ENCODE measurements at regions not wholly inside any gene's neighbourhood (a gene's known extent, or its start where the extent isn't known, plus 50 kb on each side); places are given as distances from the start of the nearest gene placed in this dataset.

GRCh38 chr1:30130099-30130498 is 593.3 kb downstream of the MATN1 start:
- Histone ChIP-seq H3K9me3 (replicated peaks; ENCODE audit: control insufficient read depth, low read depth, low read length) (no peaks in the 10 kb centered on the region), H3K27me3 (ENCODE audit: control insufficient read depth, insufficient read depth, low read length) (peaks cover 6% of the 10 kb centered on the region), H3K27ac (ENCODE audit: low read length) (no peak overlapping the region), H3K36me3 (ENCODE audit: control insufficient read depth, insufficient read depth, low read length) (no peaks in the 10 kb centered on the region), H3K4me3 (ENCODE audit: low read length) (no peak overlapping the region), H3K4me1 (ENCODE audit: control insufficient read depth, insufficient read depth, low read length) (no peaks in the 10 kb centered on the region)
- WGBS (ENCODE audit: insufficient coverage), result 67% methylated on average over 1 of the region's 4 CpGs
- no peak for DNase-seq

GRCh38 chr1:30129421-30130055 is 593.8 kb downstream of the MATN1 start:
- DNase-seq, result no peak
- Histone ChIP-seq H3K4me1 (ENCODE audit: control insufficient read depth, insufficient read depth, low read length) (no peaks in the 10 kb centered on the region), H3K4me3 (ENCODE audit: low read length) (no peak overlapping the region), H3K9me3 (replicated peaks; ENCODE audit: control insufficient read depth, low read depth, low read length) (no peaks in the 10 kb centered on the region), H3K36me3 (ENCODE audit: control insufficient read depth, insufficient read depth, low read length) (no peaks in the 10 kb centered on the region), H3K27ac (ENCODE audit: low read length) (no peak overlapping the region), H3K27me3 (ENCODE audit: control insufficient read depth, insufficient read depth, low read length) (peaks cover 5% of the 10 kb centered on the region)
- 85% methylated on average over 7 of the region's 11 CpGs for WGBS (ENCODE audit: insufficient coverage)

DNA sequence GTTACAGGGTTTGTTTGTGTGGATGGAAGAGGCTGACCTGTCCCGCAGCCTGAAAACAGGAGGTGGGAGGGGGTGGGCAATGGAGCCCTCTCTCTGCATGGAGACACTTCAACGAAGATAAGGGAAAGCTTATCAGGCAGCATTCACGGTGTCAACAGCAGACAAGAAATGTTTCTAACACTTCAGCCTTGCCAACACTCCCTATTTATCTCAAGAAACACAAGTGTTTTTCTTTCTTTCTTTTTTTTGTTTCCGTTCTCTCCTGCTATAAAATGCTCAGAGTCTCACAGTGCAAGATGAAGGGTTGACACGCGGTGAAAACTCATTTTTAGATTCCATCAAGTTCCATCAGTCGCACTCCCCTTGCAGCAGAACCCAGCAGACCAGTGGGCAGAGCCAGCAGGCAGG is 594.4 kb downstream of the MATN1 start:
- Histone ChIP-seq H3K27me3 (ENCODE audit: control insufficient read depth, insufficient read depth, low read length) (peaks cover 5% of the 10 kb centered on the region), H3K4me1 (ENCODE audit: control insufficient read depth, insufficient read depth, low read length) (no peaks in the 10 kb centered on the region), H3K36me3 (ENCODE audit: control insufficient read depth, insufficient read depth, low read length) (no peaks in the 10 kb centered on the region), H3K4me3 (ENCODE audit: low read length) (no peak overlapping the region), H3K27ac (ENCODE audit: low read length) (no peak overlapping the region), H3K9me3 (replicated peaks; ENCODE audit: control insufficient read depth, low read depth, low read length) (no peaks in the 10 kb centered on the region)
- no peak for DNase-seq
- 29% methylated on average over 4 of the region's 7 CpGs for WGBS (ENCODE audit: insufficient coverage)

GRCh38 chr1:30126848-30127247 is 596.5 kb downstream of the MATN1 start:
- no CpG with 5 or more reads among the region's 2 CpGs for WGBS (ENCODE audit: insufficient coverage)
- Histone ChIP-seq H3K4me1 (ENCODE audit: control insufficient read depth, insufficient read depth, low read length) (no peaks in the 10 kb centered on the region), H3K36me3 (ENCODE audit: control insufficient read depth, insufficient read depth, low read length) (no peaks in the 10 kb centered on the region), H3K27me3 (ENCODE audit: control insufficient read depth, insufficient read depth, low read length) (peaks cover 5% of the 10 kb centered on the region), H3K27ac (ENCODE audit: low read length) (no peak overlapping the region), H3K9me3 (replicated peaks; ENCODE audit: control insufficient read depth, low read depth, low read length) (no peaks in the 10 kb centered on the region), H3K4me3 (ENCODE audit: low read length) (no peak overlapping the region)
- no peak for DNase-seq

DNA sequence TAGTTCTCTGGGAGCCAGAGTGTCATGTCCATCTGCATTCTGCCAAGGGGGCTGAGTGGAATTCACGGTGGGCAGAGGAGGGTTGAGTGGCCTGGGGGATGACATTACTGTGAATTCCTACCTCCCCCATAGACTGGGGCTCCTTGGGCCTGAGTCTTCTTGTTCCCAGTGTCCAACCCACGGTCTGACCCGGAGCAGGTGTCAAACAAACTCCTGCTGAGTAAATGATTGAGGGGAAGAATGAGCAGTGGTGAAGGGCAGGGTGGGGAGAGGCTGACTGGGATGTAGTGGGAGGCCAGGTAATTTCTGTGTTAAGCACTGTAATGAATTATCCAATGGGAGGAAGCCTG is 597.6 kb downstream of the MATN1 start:
- 90% methylated on average over 2 of the region's 3 CpGs for WGBS (ENCODE audit: insufficient coverage)
- Histone ChIP-seq H3K4me1 (ENCODE audit: control insufficient read depth, insufficient read depth, low read length) (no peaks in the 10 kb centered on the region), H3K9me3 (replicated peaks; ENCODE audit: control insufficient read depth, low read depth, low read length) (no peaks in the 10 kb centered on the region), H3K36me3 (ENCODE audit: control insufficient read depth, insufficient read depth, low read length) (no peaks in the 10 kb centered on the region), H3K27ac (ENCODE audit: low read length) (no peak overlapping the region), H3K4me3 (ENCODE audit: low read length) (no peak overlapping the region), H3K27me3 (ENCODE audit: control insufficient read depth, insufficient read depth, low read length) (no peaks in the 10 kb centered on the region)
- DNase-seq, result no peak

DNA sequence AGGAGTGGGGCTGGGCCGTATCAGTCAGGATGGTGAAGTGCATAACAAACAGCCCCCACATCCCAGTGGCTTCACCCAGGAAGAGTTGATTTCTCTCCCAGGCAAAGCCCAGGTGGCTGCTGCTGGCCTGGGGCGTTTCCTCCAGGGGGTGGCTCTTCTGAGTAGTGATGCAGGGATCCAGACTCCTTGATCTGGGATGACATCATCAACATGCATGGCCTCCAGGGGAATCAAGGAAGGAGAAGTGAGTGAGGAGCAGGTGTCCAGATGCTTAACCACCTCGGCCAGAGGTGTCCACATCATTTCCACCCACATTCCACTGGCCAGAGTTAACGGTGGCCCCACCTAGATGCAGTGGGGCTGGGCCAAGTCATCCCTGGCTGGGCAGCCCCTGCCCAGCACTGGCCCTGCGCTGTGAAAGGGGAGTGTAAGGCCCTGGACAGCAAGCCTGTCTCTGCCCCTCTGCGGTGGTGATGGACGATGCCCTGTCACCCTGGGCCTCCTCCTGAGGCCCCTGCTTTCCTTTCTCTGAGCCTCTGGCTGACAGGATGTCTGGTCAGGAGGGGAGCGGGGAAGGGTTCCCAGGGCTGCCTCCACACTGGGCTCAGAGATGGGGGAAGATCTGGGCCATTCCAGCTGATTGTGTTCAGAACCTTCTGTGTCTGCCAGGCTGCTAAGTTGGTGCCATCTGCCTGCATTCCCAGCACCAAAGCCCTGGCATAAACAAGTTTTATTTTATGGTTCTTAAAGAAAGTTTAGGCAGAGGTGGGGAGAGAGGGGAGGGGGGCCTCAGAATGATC is 598.2 kb downstream of the MATN1 start:
- no peak overlapping the region for H3K4me3 ChIP-seq (ENCODE audit: low read length)
- WGBS (ENCODE audit: insufficient coverage), result 47% methylated on average over 3 of the region's 8 CpGs
- no peaks in the 10 kb centered on the region for H3K36me3 ChIP-seq (ENCODE audit: control insufficient read depth, insufficient read depth, low read length)
- H3K27me3 ChIP-seq (ENCODE audit: control insufficient read depth, insufficient read depth, low read length), result no peaks in the 10 kb centered on the region
- no peaks in the 10 kb centered on the region for H3K4me1 ChIP-seq (ENCODE audit: control insufficient read depth, insufficient read depth, low read length)
- no peak overlapping the region for H3K27ac ChIP-seq (ENCODE audit: low read length)
- no peak for DNase-seq
- H3K9me3 ChIP-seq (replicated peaks; ENCODE audit: control insufficient read depth, low read depth, low read length), result no peaks in the 10 kb centered on the region

- no peaks in the 10 kb centered on the region for H3K27me3 ChIP-seq (ENCODE audit: control insufficient read depth, insufficient read depth, low read length)
- no peak overlapping the region for H3K4me3 ChIP-seq (ENCODE audit: low read length)
- no peaks in the 10 kb centered on the region for H3K36me3 ChIP-seq (ENCODE audit: control insufficient read depth, insufficient read depth, low read length)
- no peaks in the 10 kb centered on the region for H3K9me3 ChIP-seq (replicated peaks; ENCODE audit: control insufficient read depth, low read depth, low read length)
- peaks cover 3% of the 10 kb centered on the region for H3K4me1 ChIP-seq (ENCODE audit: control insufficient read depth, insufficient read depth, low read length)
- WGBS (ENCODE audit: insufficient coverage), result 36% methylated on average over 3 of the region's 4 CpGs
- no peak overlapping the region for H3K27ac ChIP-seq (ENCODE audit: low read length)
- no peak for DNase-seq
Observed at GRCh38 chr1:30123896-30124295, 599.5 kb downstream of the MATN1 start.

GRCh38 chr1:30123036-30123435 is 600.3 kb downstream of the MATN1 start:
- no peaks in the 10 kb centered on the region for H3K9me3 ChIP-seq (replicated peaks; ENCODE audit: control insufficient read depth, low read depth, low read length)
- no peak overlapping the region for H3K4me3 ChIP-seq (ENCODE audit: low read length)
- H3K27ac ChIP-seq (ENCODE audit: low read length), result no peak overlapping the region
- peaks cover 3% of the 10 kb centered on the region for H3K4me1 ChIP-seq (ENCODE audit: control insufficient read depth, insufficient read depth, low read length)
- no peaks in the 10 kb centered on the region for H3K27me3 ChIP-seq (ENCODE audit: control insufficient read depth, insufficient read depth, low read length)
- H3K36me3 ChIP-seq (ENCODE audit: control insufficient read depth, insufficient read depth, low read length), result no peaks in the 10 kb centered on the region
- no peak for DNase-seq

DNA sequence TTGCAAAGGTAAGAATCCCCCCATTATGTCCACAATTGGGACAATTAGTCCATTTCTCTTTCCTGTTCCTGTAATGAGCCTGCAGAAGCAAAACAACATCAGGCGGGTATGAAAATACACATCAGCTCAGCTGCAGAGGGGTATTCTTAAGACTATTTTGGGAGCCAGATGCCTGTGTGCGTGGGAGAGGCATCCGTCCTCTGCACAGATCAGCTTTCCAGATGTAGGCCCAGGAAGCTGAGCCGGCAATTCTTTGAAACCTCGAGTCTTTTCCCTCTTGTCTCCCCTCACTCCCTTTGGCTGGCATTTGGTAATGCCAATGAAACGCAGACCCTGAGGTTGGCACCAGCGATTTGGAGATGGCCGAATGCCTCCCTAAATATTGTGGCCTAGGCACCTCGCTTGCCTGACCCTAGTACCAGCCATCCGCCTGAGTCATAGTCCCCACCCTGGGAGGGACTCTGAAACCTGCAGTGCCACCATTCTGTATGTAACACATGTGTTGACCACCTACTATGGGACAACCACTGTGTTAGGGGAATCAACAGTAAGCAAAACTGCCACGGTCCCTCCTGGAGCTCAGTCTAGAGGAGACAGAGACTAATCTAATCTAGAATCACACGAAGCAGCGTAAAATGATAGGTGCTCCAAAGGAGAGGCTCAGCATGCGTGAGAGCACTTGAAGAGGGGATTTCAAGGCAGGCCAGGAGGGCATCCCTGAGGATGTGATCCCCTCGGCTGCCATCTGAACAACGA is 603.0 kb downstream of the MATN1 start:
- Histone ChIP-seq H3K27me3 (ENCODE audit: control insufficient read depth, insufficient read depth, low read length) (no peaks in the 10 kb centered on the region), H3K9me3 (replicated peaks; ENCODE audit: control insufficient read depth, low read depth, low read length) (no peaks in the 10 kb centered on the region), H3K36me3 (ENCODE audit: control insufficient read depth, insufficient read depth, low read length) (no peaks in the 10 kb centered on the region), H3K27ac (ENCODE audit: low read length) (no peak overlapping the region), H3K4me1 (ENCODE audit: control insufficient read depth, insufficient read depth, low read length) (peaks cover 3% of the 10 kb centered on the region), H3K4me3 (ENCODE audit: low read length) (no peak overlapping the region)
- WGBS (ENCODE audit: insufficient coverage), result 56% methylated on average over 15 of the region's 16 CpGs
- DNase-seq, result peak; percentile 29

- H3K36me3 ChIP-seq (ENCODE audit: control insufficient read depth, insufficient read depth, low read length), result no peaks in the 10 kb centered on the region
Observed at GRCh38 chr1:30117685-30118084, 605.7 kb downstream of the MATN1 start.

More at GRCh38 chr1:30117685-30118084, 605.7 kb downstream of the MATN1 start:
- 100% methylated on average over 3 of the region's 4 CpGs for WGBS (ENCODE audit: insufficient coverage)
- no peak for DNase-seq
- peaks cover 3% of the 10 kb centered on the region for H3K4me1 ChIP-seq (ENCODE audit: control insufficient read depth, insufficient read depth, low read length)
- no peaks in the 10 kb centered on the region for H3K27me3 ChIP-seq (ENCODE audit: control insufficient read depth, insufficient read depth, low read length)
- H3K4me3 ChIP-seq (ENCODE audit: low read length), result no peak overlapping the region
- no peak overlapping the region for H3K27ac ChIP-seq (ENCODE audit: low read length)
- H3K9me3 ChIP-seq (replicated peaks; ENCODE audit: control insufficient read depth, low read depth, low read length), result no peaks in the 10 kb centered on the region
